GM23338 (cell line): ENCODE measurements at regions not wholly inside any gene's neighbourhood (a gene's known extent, or its start where the extent isn't known, plus 50 kb on each side); places are given as distances from the start of the nearest gene placed in this dataset.

Experiments used
- ATAC-seq: fragments of 200-7000 bp; cut with Tn5 transposase; 3 replicates; pipeline ENCODE4 v1.9.1; 2020
- DNase-seq: peaks from one replicate; pipeline ENCODE4 v3.0.0-alpha.2; 2015; ENCODE audit warnings: low spot score
- H2AFZ ChIP-seq: fragments of 200-600 bp; sonication (generic); 2 replicates; pipeline ENCODE4 v1.8.0; 2016; ENCODE audit warnings: antibody characterized with exemption, mild to moderate bottlenecking, moderate library complexity
- H3F3A ChIP-seq: fragments of 200-600 bp; sonication (generic); replicated peaks from 2 replicates; pipeline ENCODE4 v1.8.0; 2017; ENCODE audit warnings: antibody characterized with exemption, mixed run types, low read depth
- H3K27ac ChIP-seq: fragments of 200-600 bp; sonication (generic); 2 replicates; pipeline ENCODE4 v1.6.1; 2016; ENCODE audit warnings: low read depth
- H3K27me3 ChIP-seq: fragments of 200-600 bp; sonication (generic); 2 replicates; pipeline ENCODE4 v1.8.0; 2016; ENCODE audit warnings: mild to moderate bottlenecking, mixed run types, moderate library complexity; ENCODE audit not compliant: insufficient read depth
- H3K36me3 ChIP-seq: fragments of 200-600 bp; sonication (generic); 2 replicates; pipeline ENCODE4 v1.8.0; 2016; ENCODE audit warnings: mild to moderate bottlenecking; ENCODE audit not compliant: insufficient read depth
- H3K4me1 ChIP-seq: fragments of 200-600 bp; sonication (generic); 2 replicates; pipeline ENCODE4 v1.8.0; 2016; ENCODE audit warnings: mild to moderate bottlenecking, moderate library complexity; ENCODE audit not compliant: insufficient read depth
- H3K4me2 ChIP-seq: fragments of 200-600 bp; sonication (generic); 2 replicates; pipeline ENCODE4 v1.7.1; 2017; ENCODE audit warnings: mixed run types
- H3K4me3 ChIP-seq: fragments of 200-600 bp; sonication (generic); 2 replicates; pipeline ENCODE4 v1.6.1; 2016; ENCODE audit warnings: mixed run types
- H3K79me2 ChIP-seq: fragments of 200-600 bp; sonication (generic); replicated peaks from 2 replicates; pipeline ENCODE4 v1.8.0; 2017; ENCODE audit warnings: mild to moderate bottlenecking; ENCODE audit not compliant: insufficient read depth
- H3K9me2 ChIP-seq: fragments of 200-600 bp; sonication (generic); 2 replicates; pipeline ENCODE4 v1.8.0; 2017; ENCODE audit not compliant: insufficient read depth
- H4K20me1 ChIP-seq: fragments of 200-600 bp; sonication (generic); replicated peaks from 2 replicates; pipeline ENCODE4 v1.8.0; 2017; ENCODE audit warnings: mild to moderate bottlenecking; ENCODE audit not compliant: insufficient read depth
- H3K27ac Mint-ChIP-seq: 2 replicates; pipeline ENCODE4 v1.8.0; 2020; ENCODE audit warnings: inconsistent platforms, mild to moderate bottlenecking, moderate library complexity, mixed read lengths
- H3K27me3 Mint-ChIP-seq: 3 replicates; pipeline ENCODE4 v1.8.0; 2022; ENCODE audit warnings: low read depth, mild to moderate bottlenecking, moderate library complexity, mixed read lengths, inconsistent platforms; ENCODE audit not compliant: insufficient read depth, poor library complexity
- H3K36me3 Mint-ChIP-seq: 3 replicates; pipeline ENCODE4 v1.8.0; 2021; ENCODE audit warnings: low read depth, mild to moderate bottlenecking, inconsistent platforms, moderate library complexity, mixed read lengths
- H3K4me1 Mint-ChIP-seq: 3 replicates; pipeline ENCODE4 v1.8.0; 2020; ENCODE audit warnings: mild to moderate bottlenecking, inconsistent platforms, mixed read lengths
- H3K4me3 Mint-ChIP-seq: 3 replicates; pipeline ENCODE4 v1.8.0; 2021; ENCODE audit warnings: moderate library complexity, mild to moderate bottlenecking, inconsistent platforms, mixed read lengths
- H3K9me3 Mint-ChIP-seq: 3 replicates; pipeline ENCODE4 v1.8.0; 2020; ENCODE audit warnings: moderate library complexity, mild to moderate bottlenecking, inconsistent platforms, mixed read lengths
- EZH2 ChIP-seq: fragments of 200-600 bp; sonication (generic); IDR thresholded peaks from one replicate; pipeline ENCODE4 v1.8.0; 2017; ENCODE audit warnings: antibody characterized with exemption, mild to moderate bottlenecking, low read depth; ENCODE audit not compliant: unreplicated experiment
- EZH2phosphoT487 ChIP-seq: fragments of 200-600 bp; sonication (generic); IDR thresholded peaks from one replicate; pipeline ENCODE4 v1.8.1; 2018; ENCODE audit warnings: antibody characterized with exemption; ENCODE audit not compliant: unreplicated experiment
- JUNB ChIP-seq: IDR thresholded peaks from one replicate; pipeline ENCODE4 v1.6.1; 2016; ENCODE audit warnings: antibody characterized with exemption; ENCODE audit not compliant: unreplicated experiment
- NANOG ChIP-seq: IDR thresholded peaks from 2 replicates; pipeline ENCODE4 v1.6.1; 2016; ENCODE audit warnings: antibody characterized with exemption, borderline replicate concordance
- POLR2AphosphoS5 ChIP-seq: IDR thresholded peaks from 2 replicates; pipeline ENCODE4 v1.6.1; 2016; ENCODE audit warnings: antibody characterized with exemption, low read depth
- TF ChIP-seq, protein P1 (sequence below): fragments of 250-450 bp; sonication (Bioruptor Pico); IDR thresholded peaks from 2 replicates; pipeline ENCODE4 v1.5.0; 2020; ENCODE audit warnings: mild to moderate bottlenecking, moderate library complexity
- TF ChIP-seq, protein P2 (sequence below): IDR thresholded peaks from 2 replicates; pipeline ENCODE4 v1.6.1; 2016; ENCODE audit warnings: antibody characterized with exemption
- TF ChIP-seq, protein P3 (sequence below): IDR thresholded peaks from one replicate; pipeline ENCODE4 v1.6.1; 2018; ENCODE audit warnings: antibody characterized with exemption; ENCODE audit not compliant: unreplicated experiment
- TF ChIP-seq, protein P4 (sequence below), 2 experiments: fragments of 200-600 bp in 1 of 2; sonication (generic) in 1 of 2; conservative IDR thresholded peaks; 2 replicates each; pipeline versions ENCODE4 v1.5.1 to v1.6.1; 2016 to 2017; ENCODE audit warnings: antibody characterized with exemption in 2 of 2, low read depth in 2 of 2, mild to moderate bottlenecking in 2 of 2, moderate library complexity in 1 of 2

DNA sequence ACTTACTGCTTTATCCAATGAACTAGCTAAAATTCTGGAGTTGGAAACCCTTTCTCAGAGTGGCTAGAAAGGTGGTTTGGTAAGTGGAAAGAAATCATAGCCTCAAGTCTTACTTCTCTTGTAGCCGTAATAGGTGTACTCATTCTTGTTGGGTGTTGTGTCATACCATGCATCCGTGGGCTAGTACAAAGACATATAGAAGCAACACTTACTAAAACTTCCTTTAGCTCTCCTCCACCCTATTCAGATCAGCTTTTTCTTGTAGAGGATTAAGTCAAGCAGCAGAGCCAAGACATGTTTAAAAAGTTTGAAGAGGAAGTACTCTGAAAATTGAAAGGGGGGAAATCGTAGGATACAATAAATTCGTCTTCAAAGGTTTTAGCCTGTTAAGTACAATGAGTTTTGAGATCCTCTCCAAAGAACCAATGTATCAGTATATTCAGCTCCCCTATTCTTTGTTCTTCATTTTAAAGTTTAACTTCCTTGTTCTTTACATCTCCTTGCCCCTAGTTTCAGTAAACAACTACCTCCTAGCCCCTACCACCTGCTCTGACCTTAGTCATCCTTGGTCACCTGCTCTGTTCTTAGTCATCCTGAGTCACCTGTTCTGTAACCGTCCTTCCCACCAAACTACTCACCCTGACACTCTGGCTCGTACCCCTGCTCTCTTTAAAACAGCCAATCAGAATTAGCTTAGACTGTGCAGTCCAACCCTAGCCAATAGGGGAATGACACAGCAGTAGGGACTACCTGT lies 62.1 kb upstream of the DEUP1 start:
- H3K36me3 ChIP-seq, result no peaks in the 10 kb centered on the region; the same call in 1 of the 2 replicates
- no peak overlapping the region for H3K4me2 ChIP-seq
- no peak overlapping the region for H3K4me3 ChIP-seq
- Mint-ChIP-seq H3K4me3 (no peak overlapping the region), H3K36me3 (peaks cover 7% of the 10 kb centered on the region), H3K27me3 (no peaks in the 10 kb centered on the region), H3K9me3 (peaks cover 13% of the 10 kb centered on the region), H3K27ac (no peak overlapping the region), H3K4me1 (no peaks in the 10 kb centered on the region)
- H3K4me1 ChIP-seq, result no peaks in the 10 kb centered on the region
- H3K79me2 ChIP-seq, result no peaks in the 10 kb centered on the region
- H3K9me2 ChIP-seq, result peaks cover 11% of the 10 kb centered on the region
- no peak overlapping the region for H2AFZ ChIP-seq
- H3K27me3 ChIP-seq, result no peaks in the 10 kb centered on the region
- DNase-seq (no peak), ATAC-seq (no peak)
- H3F3A ChIP-seq, result no peaks in the 10 kb centered on the region
- TF ChIP-seq, protein P1, sequence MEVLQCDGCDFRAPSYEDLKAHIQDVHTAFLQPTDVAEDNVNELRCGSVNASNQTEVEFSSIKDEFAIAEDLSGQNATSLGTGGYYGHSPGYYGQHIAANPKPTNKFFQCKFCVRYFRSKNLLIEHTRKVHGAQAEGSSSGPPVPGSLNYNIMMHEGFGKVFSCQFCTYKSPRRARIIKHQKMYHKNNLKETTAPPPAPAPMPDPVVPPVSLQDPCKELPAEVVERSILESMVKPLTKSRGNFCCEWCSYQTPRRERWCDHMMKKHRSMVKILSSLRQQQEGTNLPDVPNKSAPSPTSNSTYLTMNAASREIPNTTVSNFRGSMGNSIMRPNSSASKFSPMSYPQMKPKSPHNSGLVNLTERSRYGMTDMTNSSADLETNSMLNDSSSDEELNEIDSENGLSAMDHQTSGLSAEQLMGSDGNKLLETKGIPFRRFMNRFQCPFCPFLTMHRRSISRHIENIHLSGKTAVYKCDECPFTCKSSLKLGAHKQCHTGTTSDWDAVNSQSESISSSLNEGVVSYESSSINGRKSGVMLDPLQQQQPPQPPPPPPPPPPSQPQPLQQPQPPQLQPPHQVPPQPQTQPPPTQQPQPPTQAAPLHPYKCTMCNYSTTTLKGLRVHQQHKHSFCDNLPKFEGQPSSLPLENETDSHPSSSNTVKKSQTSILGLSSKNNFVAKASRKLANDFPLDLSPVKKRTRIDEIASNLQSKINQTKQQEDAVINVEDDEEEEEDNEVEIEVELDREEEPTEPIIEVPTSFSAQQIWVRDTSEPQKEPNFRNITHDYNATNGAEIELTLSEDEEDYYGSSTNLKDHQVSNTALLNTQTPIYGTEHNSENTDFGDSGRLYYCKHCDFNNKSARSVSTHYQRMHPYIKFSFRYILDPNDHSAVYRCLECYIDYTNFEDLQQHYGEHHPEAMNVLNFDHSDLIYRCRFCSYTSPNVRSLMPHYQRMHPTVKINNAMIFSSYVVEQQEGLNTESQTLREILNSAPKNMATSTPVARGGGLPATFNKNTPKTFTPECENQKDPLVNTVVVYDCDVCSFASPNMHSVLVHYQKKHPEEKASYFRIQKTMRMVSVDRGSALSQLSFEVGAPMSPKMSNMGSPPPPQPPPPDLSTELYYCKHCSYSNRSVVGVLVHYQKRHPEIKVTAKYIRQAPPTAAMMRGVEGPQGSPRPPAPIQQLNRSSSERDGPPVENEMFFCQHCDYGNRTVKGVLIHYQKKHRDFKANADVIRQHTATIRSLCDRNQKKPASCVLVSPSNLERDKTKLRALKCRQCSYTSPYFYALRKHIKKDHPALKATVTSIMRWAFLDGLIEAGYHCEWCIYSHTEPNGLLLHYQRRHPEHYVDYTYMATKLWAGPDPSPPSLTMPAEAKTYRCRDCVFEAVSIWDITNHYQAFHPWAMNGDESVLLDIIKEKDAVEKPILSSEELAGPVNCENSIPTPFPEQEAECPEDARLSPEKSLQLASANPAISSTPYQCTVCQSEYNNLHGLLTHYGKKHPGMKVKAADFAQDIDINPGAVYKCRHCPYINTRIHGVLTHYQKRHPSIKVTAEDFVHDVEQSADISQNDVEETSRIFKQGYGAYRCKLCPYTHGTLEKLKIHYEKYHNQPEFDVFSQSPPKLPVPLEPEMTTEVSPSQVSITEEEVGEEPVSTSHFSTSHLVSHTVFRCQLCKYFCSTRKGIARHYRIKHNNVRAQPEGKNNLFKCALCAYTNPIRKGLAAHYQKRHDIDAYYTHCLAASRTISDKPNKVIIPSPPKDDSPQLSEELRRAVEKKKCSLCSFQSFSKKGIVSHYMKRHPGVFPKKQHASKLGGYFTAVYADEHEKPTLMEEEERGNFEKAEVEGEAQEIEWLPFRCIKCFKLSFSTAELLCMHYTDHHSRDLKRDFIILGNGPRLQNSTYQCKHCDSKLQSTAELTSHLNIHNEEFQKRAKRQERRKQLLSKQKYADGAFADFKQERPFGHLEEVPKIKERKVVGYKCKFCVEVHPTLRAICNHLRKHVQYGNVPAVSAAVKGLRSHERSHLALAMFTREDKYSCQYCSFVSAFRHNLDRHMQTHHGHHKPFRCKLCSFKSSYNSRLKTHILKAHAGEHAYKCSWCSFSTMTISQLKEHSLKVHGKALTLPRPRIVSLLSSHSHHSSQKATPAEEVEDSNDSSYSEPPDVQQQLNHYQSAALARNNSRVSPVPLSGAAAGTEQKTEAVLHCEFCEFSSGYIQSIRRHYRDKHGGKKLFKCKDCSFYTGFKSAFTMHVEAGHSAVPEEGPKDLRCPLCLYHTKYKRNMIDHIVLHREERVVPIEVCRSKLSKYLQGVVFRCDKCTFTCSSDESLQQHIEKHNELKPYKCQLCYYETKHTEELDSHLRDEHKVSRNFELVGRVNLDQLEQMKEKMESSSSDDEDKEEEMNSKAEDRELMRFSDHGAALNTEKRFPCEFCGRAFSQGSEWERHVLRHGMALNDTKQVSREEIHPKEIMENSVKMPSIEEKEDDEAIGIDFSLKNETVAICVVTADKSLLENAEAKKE (CRISPR knock-in tag), result no peak
- TF ChIP-seq JUNB (no peak), NANOG (no peak), EZH2phosphoT487 (no peak), EZH2 (no peak), POLR2AphosphoS5 (no peak)
- TF ChIP-seq, protein P2, sequence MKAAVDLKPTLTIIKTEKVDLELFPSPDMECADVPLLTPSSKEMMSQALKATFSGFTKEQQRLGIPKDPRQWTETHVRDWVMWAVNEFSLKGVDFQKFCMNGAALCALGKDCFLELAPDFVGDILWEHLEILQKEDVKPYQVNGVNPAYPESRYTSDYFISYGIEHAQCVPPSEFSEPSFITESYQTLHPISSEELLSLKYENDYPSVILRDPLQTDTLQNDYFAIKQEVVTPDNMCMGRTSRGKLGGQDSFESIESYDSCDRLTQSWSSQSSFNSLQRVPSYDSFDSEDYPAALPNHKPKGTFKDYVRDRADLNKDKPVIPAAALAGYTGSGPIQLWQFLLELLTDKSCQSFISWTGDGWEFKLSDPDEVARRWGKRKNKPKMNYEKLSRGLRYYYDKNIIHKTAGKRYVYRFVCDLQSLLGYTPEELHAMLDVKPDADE, result no peak
- TF ChIP-seq, protein P3, sequence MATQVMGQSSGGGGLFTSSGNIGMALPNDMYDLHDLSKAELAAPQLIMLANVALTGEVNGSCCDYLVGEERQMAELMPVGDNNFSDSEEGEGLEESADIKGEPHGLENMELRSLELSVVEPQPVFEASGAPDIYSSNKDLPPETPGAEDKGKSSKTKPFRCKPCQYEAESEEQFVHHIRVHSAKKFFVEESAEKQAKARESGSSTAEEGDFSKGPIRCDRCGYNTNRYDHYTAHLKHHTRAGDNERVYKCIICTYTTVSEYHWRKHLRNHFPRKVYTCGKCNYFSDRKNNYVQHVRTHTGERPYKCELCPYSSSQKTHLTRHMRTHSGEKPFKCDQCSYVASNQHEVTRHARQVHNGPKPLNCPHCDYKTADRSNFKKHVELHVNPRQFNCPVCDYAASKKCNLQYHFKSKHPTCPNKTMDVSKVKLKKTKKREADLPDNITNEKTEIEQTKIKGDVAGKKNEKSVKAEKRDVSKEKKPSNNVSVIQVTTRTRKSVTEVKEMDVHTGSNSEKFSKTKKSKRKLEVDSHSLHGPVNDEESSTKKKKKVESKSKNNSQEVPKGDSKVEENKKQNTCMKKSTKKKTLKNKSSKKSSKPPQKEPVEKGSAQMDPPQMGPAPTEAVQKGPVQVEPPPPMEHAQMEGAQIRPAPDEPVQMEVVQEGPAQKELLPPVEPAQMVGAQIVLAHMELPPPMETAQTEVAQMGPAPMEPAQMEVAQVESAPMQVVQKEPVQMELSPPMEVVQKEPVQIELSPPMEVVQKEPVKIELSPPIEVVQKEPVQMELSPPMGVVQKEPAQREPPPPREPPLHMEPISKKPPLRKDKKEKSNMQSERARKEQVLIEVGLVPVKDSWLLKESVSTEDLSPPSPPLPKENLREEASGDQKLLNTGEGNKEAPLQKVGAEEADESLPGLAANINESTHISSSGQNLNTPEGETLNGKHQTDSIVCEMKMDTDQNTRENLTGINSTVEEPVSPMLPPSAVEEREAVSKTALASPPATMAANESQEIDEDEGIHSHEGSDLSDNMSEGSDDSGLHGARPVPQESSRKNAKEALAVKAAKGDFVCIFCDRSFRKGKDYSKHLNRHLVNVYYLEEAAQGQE, result no peak
- TF ChIP-seq, protein P4, sequence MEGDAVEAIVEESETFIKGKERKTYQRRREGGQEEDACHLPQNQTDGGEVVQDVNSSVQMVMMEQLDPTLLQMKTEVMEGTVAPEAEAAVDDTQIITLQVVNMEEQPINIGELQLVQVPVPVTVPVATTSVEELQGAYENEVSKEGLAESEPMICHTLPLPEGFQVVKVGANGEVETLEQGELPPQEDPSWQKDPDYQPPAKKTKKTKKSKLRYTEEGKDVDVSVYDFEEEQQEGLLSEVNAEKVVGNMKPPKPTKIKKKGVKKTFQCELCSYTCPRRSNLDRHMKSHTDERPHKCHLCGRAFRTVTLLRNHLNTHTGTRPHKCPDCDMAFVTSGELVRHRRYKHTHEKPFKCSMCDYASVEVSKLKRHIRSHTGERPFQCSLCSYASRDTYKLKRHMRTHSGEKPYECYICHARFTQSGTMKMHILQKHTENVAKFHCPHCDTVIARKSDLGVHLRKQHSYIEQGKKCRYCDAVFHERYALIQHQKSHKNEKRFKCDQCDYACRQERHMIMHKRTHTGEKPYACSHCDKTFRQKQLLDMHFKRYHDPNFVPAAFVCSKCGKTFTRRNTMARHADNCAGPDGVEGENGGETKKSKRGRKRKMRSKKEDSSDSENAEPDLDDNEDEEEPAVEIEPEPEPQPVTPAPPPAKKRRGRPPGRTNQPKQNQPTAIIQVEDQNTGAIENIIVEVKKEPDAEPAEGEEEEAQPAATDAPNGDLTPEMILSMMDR (conservative IDR thresholded peaks at IDR 0.05; ENCODE audit: low read depth in 2 of 2), result no peak
- no peaks in the 10 kb centered on the region for H4K20me1 ChIP-seq
- H3K27ac ChIP-seq, result no peak overlapping the region
